Activated T-cell treated with anti-CD3 and anti-CD28 coated beads, Interleukin-2, amount 50 U/mL, for 72 hours (primary cell): ENCODE measurements at regions not wholly inside any gene's neighbourhood (a gene's known extent, or its start where the extent isn't known, plus 50 kb on each side); places are given as distances from the start of the nearest gene placed in this dataset.

Experiments
- ATAC-seq, 2 donors: fragments of 150-1000 bp; cut with Tn5 transposase; replicated peaks in 1 of 2; 2 replicates each; pipeline ENCODE4 v1.10.0; 2021; ENCODE audit warnings: moderate library complexity in 2 of 2, mild to moderate bottlenecking in 1 of 2
- DNase-seq, 2 donors: peaks; one replicate each; pipeline ENCODE4 v3.0.0; 2021 to 2022; ENCODE audit warnings: mixed read lengths in 1 of 2
- H3K27ac Mint-ChIP-seq: one replicate; pipeline ENCODE4 v1.8.0; 2022; ENCODE audit warnings: mild to moderate bottlenecking, moderate library complexity, mixed read lengths
- H3K27me3 Mint-ChIP-seq: one replicate; pipeline ENCODE4 v1.8.0; 2022; ENCODE audit warnings: low read depth, mixed read lengths
- H3K36me3 Mint-ChIP-seq, 2 donors: one replicate each; pipeline ENCODE4 v1.8.0; 2022; ENCODE audit warnings: mixed read lengths in 2 of 2, mild to moderate bottlenecking in 1 of 2; ENCODE audit not compliant: insufficient read depth in 2 of 2
- H3K4me1 Mint-ChIP-seq: one replicate; pipeline ENCODE4 v1.8.0; 2022; ENCODE audit warnings: low read depth, mixed read lengths
- H3K4me3 Mint-ChIP-seq, 2 donors: one replicate each; pipeline ENCODE4 v1.8.0; 2022; ENCODE audit warnings: mild to moderate bottlenecking in 2 of 2, mixed read lengths in 2 of 2, moderate library complexity in 2 of 2
- H3K9me3 Mint-ChIP-seq, 2 donors: one replicate each; pipeline ENCODE4 v1.8.0; 2022; ENCODE audit warnings: mixed read lengths in 2 of 2

DNA sequence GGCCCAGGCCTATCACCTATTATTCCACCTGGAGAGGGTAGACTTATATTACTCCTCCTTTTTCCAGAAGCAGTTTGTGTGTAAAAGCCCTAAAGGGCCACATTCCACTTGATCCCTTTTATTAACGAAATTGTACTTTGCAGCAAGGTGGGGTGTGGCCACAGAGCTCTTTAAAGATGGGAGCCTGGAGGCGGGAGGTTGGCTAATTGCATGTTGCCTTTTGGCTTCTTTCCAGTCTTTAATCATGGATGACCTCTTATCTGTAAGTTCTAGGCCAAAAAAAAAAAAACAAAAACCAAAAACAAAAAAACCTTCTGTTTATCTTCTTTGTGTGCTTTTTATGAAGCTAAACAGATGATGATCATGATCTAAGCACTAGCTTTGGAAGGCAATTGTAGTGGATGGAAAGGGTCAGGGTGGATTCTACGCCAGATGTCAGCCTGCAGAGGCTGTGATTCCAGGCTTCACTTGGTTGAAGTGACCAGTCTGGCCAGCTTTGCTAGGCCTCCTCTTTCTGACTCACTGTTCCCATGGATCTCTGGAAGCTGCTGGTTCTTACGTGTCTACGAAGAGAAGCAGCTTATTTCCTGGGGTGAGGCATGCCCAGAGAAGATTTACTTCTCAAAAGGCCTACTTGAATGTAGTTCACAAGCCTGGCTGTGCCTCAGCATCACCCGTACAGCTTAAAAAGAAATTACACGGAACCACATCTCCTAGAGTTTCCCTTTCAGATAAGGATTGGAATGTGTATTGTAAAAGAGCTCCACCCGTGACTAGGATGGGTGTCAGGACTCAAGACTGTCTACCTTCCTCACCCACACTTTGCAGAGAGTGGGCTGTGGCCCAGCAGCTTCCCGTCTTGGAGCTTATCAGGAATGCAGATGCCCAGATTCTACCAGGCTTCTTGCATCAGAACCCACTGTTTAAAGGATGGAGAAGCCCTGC is 330.9 kb upstream of the C2CD4B start:
- no peak overlapping the region for H3K4me3 Mint-ChIP-seq
- no peak for ATAC-seq
- H3K27me3 Mint-ChIP-seq = no peaks in the 10 kb centered on the region
- no peaks in the 10 kb centered on the region for H3K9me3 Mint-ChIP-seq
- H3K4me1 Mint-ChIP-seq = no peaks in the 10 kb centered on the region
- DNase-seq = no peak
- no peaks in the 10 kb centered on the region for H3K36me3 Mint-ChIP-seq
- H3K27ac Mint-ChIP-seq = no peak overlapping the region

DNA sequence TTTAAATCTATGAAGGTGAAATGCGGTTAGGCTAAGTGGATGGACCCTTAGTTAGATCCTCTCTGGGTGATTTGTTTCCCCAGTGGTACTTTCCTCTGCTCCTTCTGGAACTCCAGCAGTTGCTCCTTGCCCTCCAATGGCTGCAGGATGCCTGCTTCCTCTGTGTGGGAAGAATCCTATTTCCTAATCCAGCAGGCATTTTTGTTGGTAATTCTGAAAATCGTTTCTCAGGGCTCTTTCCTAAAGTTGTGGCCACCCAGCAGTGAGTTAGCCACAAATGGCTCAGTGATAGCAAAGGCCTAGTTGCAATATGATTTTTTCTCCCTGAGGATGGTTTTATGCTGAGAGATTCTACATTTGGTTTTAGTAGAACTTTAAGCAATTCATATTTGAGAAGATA is 332.3 kb upstream of the C2CD4B start:
- Mint-ChIP-seq H3K36me3 (no peaks in the 10 kb centered on the region), H3K27me3 (no peaks in the 10 kb centered on the region), H3K9me3 (no peaks in the 10 kb centered on the region), H3K4me1 (no peaks in the 10 kb centered on the region), H3K27ac (no peak overlapping the region), H3K4me3 (no peak overlapping the region)
- ATAC-seq (no peak), DNase-seq (no peak)

GRCh38 chr15:62498278-62498677 is 333.2 kb upstream of the C2CD4B start:
- no peaks in the 10 kb centered on the region for H3K36me3 Mint-ChIP-seq
- no peaks in the 10 kb centered on the region for H3K9me3 Mint-ChIP-seq
- no peaks in the 10 kb centered on the region for H3K27me3 Mint-ChIP-seq
- DNase-seq = no peak
- H3K27ac Mint-ChIP-seq = no peak overlapping the region
- no peaks in the 10 kb centered on the region for H3K4me1 Mint-ChIP-seq
- no peak for ATAC-seq
- H3K4me3 Mint-ChIP-seq = no peak overlapping the region

- Mint-ChIP-seq H3K9me3 (no peaks in the 10 kb centered on the region), H3K27ac (no peak overlapping the region), H3K36me3 (no peaks in the 10 kb centered on the region), H3K4me3 (no peak overlapping the region), H3K4me1 (no peaks in the 10 kb centered on the region), H3K27me3 (no peaks in the 10 kb centered on the region)
- DNase-seq (no peak), ATAC-seq (no peak)
These were observed 333.6 kb upstream of the C2CD4B start for GRCh38 chr15:62498712-62499111.

DNA sequence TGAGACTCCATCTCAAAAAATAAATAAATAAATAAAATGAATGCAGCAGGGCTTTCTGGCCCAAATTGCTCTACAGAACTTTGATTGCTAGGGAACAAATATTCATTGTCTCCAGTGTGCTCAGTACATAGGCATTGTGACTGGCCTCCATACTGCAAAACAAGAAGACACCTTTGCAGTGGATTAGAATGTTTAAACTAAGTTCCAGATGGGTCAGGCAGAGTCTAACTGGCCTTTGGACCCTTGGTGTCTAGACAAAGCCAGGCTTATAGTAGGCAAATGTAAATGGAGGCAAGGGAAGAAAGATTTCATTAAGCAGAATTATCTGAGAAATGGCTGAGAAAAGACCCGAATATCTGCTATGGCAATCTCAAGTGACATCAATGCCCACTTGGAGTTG is 335.2 kb upstream of the C2CD4B start:
- peaks cover 6% of the 10 kb centered on the region for H3K27me3 Mint-ChIP-seq

GRCh38 chr15:62502451-62502850 is 337.4 kb upstream of the C2CD4B start:
- ATAC-seq = no peak
- H3K27ac Mint-ChIP-seq = no peak overlapping the region
- H3K9me3 Mint-ChIP-seq = no peaks in the 10 kb centered on the region
- no peak for DNase-seq
- H3K27me3 Mint-ChIP-seq = peaks cover 6% of the 10 kb centered on the region
- no peaks in the 10 kb centered on the region for H3K4me1 Mint-ChIP-seq
- no peak overlapping the region for H3K4me3 Mint-ChIP-seq
- no peaks in the 10 kb centered on the region for H3K36me3 Mint-ChIP-seq

More for the DNA sequence above, 335.2 kb upstream of the C2CD4B start:
- Mint-ChIP-seq H3K9me3 (no peaks in the 10 kb centered on the region), H3K4me3 (no peak overlapping the region), H3K27ac (no peak overlapping the region), H3K36me3 (no peaks in the 10 kb centered on the region), H3K4me1 (no peaks in the 10 kb centered on the region)
- ATAC-seq (no peak), DNase-seq (no peak)

GRCh38 chr15:62503451-62503850 is 338.4 kb upstream of the C2CD4B start:
- no peak for ATAC-seq
- no peaks in the 10 kb centered on the region for H3K9me3 Mint-ChIP-seq
- no peaks in the 10 kb centered on the region for H3K36me3 Mint-ChIP-seq
- no peak for DNase-seq
- H3K27me3 Mint-ChIP-seq = peaks cover 6% of the 10 kb centered on the region
- H3K4me3 Mint-ChIP-seq = no peak overlapping the region
- H3K4me1 Mint-ChIP-seq = no peaks in the 10 kb centered on the region
- no peak overlapping the region for H3K27ac Mint-ChIP-seq

GRCh38 chr15:62505762-62506161 is 340.7 kb upstream of the C2CD4B start:
- no peaks in the 10 kb centered on the region for H3K36me3 Mint-ChIP-seq
- H3K4me1 Mint-ChIP-seq = no peaks in the 10 kb centered on the region
- no peak overlapping the region for H3K27ac Mint-ChIP-seq
- no peak overlapping the region for H3K4me3 Mint-ChIP-seq
- peaks cover 6% of the 10 kb centered on the region for H3K27me3 Mint-ChIP-seq
- no peak for ATAC-seq
- no peaks in the 10 kb centered on the region for H3K9me3 Mint-ChIP-seq
- no peak for DNase-seq

- ATAC-seq (no peak), DNase-seq (no peak)
- no peaks in the 10 kb centered on the region for H3K9me3 Mint-ChIP-seq
- no peaks in the 10 kb centered on the region for H3K4me1 Mint-ChIP-seq
- H3K36me3 Mint-ChIP-seq = no peaks in the 10 kb centered on the region
- H3K27me3 Mint-ChIP-seq = peaks cover 6% of the 10 kb centered on the region
- H3K4me3 Mint-ChIP-seq = no peak overlapping the region
- H3K27ac Mint-ChIP-seq = no peak overlapping the region
These were observed 341.2 kb upstream of the C2CD4B start for GRCh38 chr15:62506217-62506805.

DNA sequence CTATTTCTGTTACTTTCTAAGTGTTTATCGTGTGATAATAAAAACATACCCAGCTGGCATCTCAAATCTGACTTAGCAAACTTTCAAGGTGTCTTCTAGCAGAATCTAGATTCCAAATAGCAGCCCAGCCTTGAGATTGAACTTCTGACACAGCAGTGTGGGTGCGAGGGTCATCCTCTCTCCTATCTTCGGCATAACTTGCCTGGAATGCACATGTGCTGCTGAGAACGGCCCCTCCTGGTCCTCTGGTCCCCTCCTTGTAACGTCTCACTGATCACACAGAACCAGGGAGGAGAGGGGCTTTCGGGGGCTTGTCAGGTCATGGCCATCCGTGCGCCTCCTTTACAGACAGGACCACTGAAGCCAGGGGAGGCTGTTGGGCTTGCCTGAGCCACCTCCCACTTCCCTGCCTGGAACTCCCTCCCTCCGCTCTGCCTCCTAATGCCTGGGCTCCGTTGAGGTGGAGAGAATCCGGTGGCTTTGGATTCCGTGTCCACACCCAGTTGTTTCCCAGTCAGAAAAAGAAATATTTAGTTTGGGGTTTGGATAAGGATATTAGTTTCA is 344.4 kb upstream of the C2CD4B start:
- Mint-ChIP-seq H3K27ac (no peak overlapping the region), H3K4me1 (no peaks in the 10 kb centered on the region), H3K27me3 (peaks cover 13% of the 10 kb centered on the region), H3K4me3 (no peak overlapping the region), H3K36me3 (no peaks in the 10 kb centered on the region), H3K9me3 (no peaks in the 10 kb centered on the region)
- ATAC-seq (no peak), DNase-seq (no peak)

DNA sequence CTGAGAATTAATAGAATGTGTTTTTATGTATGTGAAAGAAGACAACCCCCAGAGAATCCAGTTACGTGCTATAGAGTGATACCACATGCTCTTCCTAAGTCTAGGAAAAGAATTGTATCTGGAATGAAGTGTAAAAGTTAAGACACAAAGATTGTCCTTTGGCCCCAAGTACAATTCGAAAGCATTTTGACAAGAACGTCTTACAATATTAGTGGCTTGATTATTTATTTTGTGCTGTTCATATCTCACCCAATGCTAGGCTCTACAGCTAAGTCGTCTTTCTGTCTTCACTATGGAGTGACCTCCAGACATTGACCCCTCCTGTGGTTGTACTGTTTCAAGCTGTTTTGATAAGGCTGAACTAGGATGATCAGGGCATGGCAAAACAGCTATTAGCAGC is 345.7 kb upstream of the C2CD4B start:
- Mint-ChIP-seq H3K27ac (no peak overlapping the region), H3K36me3 (no peaks in the 10 kb centered on the region), H3K4me1 (no peaks in the 10 kb centered on the region), H3K9me3 (no peaks in the 10 kb centered on the region), H3K4me3 (no peak overlapping the region), H3K27me3 (peaks cover 24% of the 10 kb centered on the region)
- no peak for ATAC-seq
- no peak for DNase-seq

DNA sequence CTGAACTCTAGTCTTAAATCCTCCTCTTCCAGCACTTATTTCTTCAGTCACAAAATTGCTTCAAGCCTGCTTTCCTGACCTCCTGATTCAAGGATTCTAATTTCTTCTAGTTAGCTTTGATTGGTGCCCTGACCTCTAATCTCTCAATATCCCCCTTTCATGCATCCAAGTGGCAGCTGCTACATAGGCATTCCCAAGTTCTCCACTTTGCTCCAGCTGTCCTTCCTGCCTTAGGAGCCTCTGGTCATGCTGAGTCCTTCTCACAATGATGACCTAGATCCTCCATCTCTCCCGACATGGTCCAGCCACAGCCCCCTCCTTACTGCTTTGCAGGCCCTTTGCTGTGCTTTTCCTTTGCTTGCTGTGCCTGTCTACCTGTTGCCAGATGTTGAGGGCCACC is 347.8 kb upstream of the C2CD4B start:
- no peaks in the 10 kb centered on the region for H3K4me1 Mint-ChIP-seq
- no peaks in the 10 kb centered on the region for H3K36me3 Mint-ChIP-seq
- no peak for DNase-seq
- no peak overlapping the region for H3K27ac Mint-ChIP-seq
- no peaks in the 10 kb centered on the region for H3K9me3 Mint-ChIP-seq
- ATAC-seq = no peak
- peaks cover 44% of the 10 kb centered on the region for H3K27me3 Mint-ChIP-seq
- no peak overlapping the region for H3K4me3 Mint-ChIP-seq

GRCh38 chr15:62513893-62514292 is 348.8 kb upstream of the C2CD4B start:
- no peak for DNase-seq
- Mint-ChIP-seq H3K4me1 (no peaks in the 10 kb centered on the region), H3K4me3 (no peak overlapping the region), H3K27ac (no peak overlapping the region), H3K36me3 (no peaks in the 10 kb centered on the region), H3K27me3 (peaks cover 49% of the 10 kb centered on the region), H3K9me3 (no peaks in the 10 kb centered on the region)
- no peak for ATAC-seq
